HS-5 (cell line): ENCODE measurements at regions not wholly inside any gene's neighbourhood (a gene's known extent, or its start where the extent isn't known, plus 50 kb on each side); places are given as distances from the start of the nearest gene placed in this dataset.
"Not testable (repeated sequence)": the region's sequence is repeated elsewhere in the genome, so short reads cannot be mapped to it uniquely, and the experiment has no call there.

ENCODE experiments used
- DNase-seq: peaks from one replicate; pipeline ENCODE4 v3.0.0-alpha.2; 2012; ENCODE audit warnings: low read depth

GRCh38 chr18:1045658-1046057, 141.0 kb downstream of the ADCYAP1 start:
- no peak for DNase-seq

GRCh38 chr18:1047406-1047805, 142.7 kb downstream of the ADCYAP1 start:
- DNase-seq: peak; percentile 32

GRCh38 chr18:1048032-1048431, 143.4 kb downstream of the ADCYAP1 start:
- peak; percentile 34 for DNase-seq

GRCh38 chr18:1049173-1049572, 144.5 kb downstream of the ADCYAP1 start:
- DNase-seq: no peak

GRCh38 chr18:1050012-1050657, 145.5 kb downstream of the ADCYAP1 start:
- DNase-seq: peak; percentile 1

- no peak for DNase-seq
These were observed 147.6 kb downstream of the ADCYAP1 start for GRCh38 chr18:1052301-1052700.

- no peak for DNase-seq
These were observed 149.0 kb downstream of the ADCYAP1 start for GRCh38 chr18:1053331-1054315.

DNA sequence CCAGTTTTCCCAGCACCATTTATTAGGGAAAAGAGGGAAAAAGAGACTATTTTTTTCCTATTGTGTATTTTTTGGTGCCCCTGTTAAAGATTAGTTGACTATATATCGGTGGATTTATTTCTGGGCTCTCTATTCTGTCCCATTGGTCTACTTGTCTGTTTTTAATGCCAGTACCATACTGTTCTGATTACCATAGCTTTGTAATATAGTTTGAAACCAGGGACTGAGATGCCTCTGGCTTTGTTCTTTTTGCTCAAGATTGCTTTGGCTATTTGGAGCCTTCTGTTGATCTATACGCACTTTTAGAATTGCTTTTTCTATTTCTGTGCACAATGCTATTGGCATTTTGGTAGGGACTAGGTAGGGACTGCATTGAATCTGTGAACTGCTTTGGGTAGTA, 151.7 kb downstream of the ADCYAP1 start:
- DNase-seq: no peak

DNA sequence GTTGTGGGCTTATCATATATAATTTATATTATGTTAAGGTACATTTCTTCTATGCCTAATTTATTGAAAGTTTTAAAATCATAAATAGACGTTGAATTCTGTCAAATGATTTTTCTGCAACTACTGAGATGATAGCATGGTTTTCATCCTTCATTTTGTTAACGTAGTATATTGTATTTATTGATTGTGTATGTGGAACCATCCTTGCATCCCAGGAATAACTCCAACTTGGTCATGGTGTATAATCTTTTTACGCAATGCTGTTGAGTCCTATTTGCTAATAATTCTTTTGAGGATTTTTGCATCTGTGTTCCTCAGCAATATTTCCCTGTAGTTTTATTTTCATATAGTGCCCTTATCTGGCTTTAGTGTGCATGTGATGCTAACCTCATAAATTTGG, 152.7 kb downstream of the ADCYAP1 start:
- DNase-seq: no peak

DNA sequence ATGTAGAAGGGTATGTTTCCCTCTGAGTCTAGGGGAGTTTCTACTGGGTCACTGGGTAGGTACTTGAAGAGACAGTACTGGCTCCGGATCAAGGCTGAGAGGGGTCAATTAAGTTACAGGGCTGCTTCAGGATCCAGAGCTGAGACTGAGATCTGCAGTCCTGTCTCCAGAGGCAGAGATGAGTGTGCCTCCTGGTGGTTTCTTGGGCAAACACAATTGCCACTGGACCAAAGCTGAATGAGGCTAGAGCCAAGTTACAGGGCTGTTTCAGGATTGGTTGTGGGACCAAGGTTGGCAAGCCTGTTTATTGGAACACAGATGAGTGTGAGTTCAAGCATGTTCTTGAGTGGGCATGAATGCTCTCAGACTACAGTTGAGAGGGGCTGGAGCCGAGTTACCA, 157.9 kb downstream of the ADCYAP1 start:
- DNase-seq: no peak

DNA sequence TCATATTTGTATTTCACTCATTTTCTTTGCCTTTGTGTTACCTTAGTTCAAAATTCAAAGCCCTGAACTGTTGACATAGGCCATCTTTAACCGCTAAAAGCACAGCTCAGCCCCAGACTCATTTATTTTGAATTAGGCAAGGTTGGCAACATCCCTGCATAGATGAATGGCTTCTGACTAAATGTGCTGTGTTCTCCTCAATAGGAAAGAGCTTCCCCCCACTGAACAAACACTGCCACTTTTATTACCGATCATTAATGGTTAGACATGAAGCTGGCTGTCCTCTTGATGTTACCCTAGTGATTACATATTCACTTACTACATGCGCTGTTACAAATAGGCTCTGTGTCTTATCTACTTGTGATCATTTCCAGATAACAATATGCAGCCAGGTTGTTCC, 170.7 kb downstream of the ADCYAP1 start:
- DNase-seq: no peak

DNA sequence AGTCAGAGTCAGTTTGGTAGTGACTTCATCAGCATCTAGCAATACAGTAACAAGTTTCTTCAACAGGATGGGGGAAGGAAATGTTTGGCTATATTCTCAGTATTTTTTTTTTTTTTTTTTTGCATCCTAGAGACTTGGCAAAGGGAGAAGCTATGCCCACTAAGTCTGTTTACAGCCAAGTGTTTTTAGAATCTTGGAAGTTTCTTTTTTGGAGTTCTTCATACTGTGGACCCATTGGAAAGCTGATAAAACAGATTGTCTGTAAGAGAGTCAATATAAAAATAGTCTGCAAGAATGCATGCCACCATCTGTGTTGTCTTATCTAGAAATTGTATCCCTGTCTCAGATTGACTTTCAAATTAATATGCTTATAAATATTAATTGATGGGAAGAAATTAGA, 171.2 kb downstream of the ADCYAP1 start:
- no peak for DNase-seq

GRCh38 chr18:1078301-1078700, 173.6 kb downstream of the ADCYAP1 start:
- no peak for DNase-seq

DNA sequence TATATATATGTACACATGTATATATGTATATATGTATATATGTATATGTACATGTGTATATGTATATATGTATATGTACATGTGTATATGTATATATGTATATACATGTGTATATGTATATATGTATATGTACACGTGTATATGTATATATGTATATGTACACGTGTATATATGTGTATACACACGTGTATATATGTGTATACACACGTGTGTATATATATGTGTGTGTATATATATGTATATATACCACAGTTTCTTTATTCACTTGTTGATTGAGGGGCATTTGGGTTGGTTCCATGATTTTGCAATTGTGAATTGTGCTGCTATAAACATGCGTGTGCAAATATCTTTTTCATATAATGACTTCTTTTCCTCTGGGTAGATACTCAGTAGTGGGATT, 179.0 kb downstream of the ADCYAP1 start:
- not testable (repeated sequence) for DNase-seq

DNA sequence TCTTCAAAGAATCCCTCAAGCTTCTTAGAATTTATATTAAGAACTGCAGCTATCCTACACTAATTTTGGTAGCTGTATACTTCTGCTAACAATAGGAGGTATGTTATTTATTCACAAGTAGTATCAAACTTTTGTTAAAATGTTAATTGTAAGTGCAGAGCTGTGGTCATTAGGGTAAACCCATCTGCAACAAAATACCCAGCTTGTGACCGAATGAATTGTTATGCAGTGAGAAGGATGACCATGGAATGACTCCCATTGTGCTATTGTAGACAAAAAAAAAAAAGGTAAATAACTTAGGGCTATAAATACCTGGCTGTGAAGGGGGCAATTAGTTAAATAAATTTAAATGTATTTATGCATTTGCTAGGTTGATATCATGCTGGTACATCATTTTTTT, 186.1 kb downstream of the ADCYAP1 start:
- no peak for DNase-seq

GRCh38 chr18:1092228-1092627, 187.6 kb downstream of the ADCYAP1 start:
- DNase-seq: no peak

DNA sequence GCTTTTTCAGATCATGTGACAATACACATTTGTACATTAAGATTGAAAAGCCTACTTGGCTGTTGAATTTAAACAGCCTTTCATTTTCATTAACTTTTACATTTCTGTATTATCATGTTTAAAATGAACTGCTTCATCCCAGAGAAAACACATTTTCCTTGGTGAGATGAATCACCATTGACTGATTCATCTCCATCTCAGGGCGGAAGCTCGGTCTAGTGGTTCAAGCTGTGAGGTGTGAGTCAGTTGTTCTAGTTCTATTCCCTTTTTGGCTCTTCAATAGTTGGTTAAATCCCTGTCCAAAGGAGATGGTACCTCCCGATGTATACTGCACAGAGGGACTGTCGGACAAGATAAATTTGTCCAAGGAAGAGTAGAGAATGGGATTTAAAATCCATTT, 189.7 kb downstream of the ADCYAP1 start:
- DNase-seq: peak; percentile 60

DNA sequence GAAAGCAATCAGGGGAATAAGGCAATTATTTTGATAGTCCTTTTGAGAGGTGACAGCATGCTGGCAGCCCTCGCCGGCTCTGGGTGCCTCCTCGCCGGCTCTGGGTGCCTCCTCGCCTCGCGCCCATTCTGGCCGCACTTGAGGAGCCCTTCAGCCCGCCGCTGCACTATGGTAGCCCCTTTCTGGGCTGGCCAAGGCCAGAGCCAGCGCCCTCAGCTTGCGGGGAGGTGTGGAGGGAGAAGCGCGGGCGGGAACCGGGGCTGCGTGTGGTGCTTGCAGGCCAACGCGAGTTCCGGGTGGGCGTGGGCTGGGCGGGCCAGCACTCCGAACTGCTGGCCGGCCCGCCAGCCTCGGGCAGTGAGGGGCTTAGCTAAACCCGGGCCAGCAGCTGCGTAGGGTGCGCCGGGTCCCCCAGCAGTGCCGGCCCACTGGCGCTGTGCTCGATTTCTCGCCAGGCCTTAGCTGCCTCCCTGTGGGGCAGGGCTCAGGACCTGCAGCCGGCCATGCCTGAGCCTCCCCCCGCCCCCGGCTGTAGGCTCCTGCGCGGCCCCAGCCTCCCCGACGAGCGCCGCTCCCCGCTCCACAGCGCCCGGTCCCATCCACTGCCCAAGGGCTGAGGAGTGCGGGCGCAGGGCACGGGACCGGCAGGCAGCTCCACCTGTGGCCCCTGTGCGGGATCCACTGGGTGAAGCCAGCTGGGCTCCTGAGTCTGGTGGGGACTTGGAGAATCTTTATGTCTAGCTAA, 193.5 kb downstream of the ADCYAP1 start:
- not testable (repeated sequence) for DNase-seq

- DNase-seq: no peak
These were observed 198.2 kb downstream of the ADCYAP1 start for GRCh38 chr18:1102848-1103247.

GRCh38 chr18:1103537-1103936, 198.9 kb downstream of the ADCYAP1 start:
- no peak for DNase-seq

- peak; percentile 29 for DNase-seq
These were observed 199.7 kb downstream of the ADCYAP1 start for GRCh38 chr18:1104181-1104881.

DNA sequence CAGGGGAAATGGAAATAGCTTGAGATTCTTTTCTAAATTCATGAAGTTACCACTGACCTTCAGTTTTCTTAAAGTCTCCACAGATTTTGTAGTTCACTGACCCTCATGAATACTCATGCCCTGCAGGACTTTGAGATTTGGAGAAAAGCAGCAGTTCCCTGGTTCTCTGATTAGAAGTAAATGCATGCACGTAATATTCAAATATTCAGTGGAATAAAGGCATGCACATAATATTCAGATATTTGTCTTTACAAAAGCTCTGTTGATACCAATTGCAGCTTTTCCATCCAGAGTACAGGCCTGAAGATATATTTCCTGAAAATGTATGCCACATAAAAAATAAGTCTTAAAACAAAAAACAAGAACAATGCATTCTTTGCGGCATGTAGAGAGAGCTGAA, 219.8 kb downstream of the ADCYAP1 start:
- no peak for DNase-seq
